Endothelial cell of umbilical vein (primary cell): ENCODE measurements at regions not wholly inside any gene's neighbourhood (a gene's known extent, or its start where the extent isn't known, plus 50 kb on each side); places are given as distances from the start of the nearest gene placed in this dataset.

Experiments used
- TF ChIP-seq, protein P1 (sequence below), 2 donors: IDR thresholded peaks; 1 replicate in 1 of 2; 2 replicates in 1 of 2; pipeline ENCODE4 v1.5.1; 2011; ENCODE audit warnings: low read length in 2 of 2, mild to moderate bottlenecking in 2 of 2, moderate library complexity in 2 of 2, control low read depth in 1 of 2, inconsistent platforms in 1 of 2, low read depth in 1 of 2; ENCODE audit not compliant: insufficient read depth in 1 of 2; ENCODE audit errors: extremely low read depth in 1 of 2
- TF ChIP-seq, protein P2 (sequence below): IDR thresholded peaks from 2 replicates; pipeline ENCODE4 v1.6.1; 2011; ENCODE audit not compliant: insufficient read depth, insufficient read length

DNA sequence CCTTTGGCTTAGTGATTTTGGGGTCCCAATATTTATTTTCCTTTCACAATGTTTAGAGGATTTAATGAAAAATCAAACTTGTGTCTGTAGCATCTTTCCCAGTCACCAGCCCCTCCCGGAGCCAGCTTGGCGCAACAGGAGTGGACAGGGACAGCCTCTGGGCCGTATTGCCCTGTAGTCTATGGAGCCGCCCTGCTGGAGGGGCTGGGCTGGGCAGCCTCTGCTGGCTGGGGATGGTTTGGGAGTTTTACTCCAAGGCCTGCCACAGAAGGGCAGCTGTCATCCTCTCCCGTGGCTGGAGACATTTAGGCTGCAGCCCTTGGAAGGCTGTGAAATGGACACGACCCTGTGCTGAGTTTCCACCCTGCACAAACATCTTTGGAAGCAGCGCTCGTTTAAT is 89.4 kb upstream of the RGMA start:
- TF ChIP-seq, protein P1, sequence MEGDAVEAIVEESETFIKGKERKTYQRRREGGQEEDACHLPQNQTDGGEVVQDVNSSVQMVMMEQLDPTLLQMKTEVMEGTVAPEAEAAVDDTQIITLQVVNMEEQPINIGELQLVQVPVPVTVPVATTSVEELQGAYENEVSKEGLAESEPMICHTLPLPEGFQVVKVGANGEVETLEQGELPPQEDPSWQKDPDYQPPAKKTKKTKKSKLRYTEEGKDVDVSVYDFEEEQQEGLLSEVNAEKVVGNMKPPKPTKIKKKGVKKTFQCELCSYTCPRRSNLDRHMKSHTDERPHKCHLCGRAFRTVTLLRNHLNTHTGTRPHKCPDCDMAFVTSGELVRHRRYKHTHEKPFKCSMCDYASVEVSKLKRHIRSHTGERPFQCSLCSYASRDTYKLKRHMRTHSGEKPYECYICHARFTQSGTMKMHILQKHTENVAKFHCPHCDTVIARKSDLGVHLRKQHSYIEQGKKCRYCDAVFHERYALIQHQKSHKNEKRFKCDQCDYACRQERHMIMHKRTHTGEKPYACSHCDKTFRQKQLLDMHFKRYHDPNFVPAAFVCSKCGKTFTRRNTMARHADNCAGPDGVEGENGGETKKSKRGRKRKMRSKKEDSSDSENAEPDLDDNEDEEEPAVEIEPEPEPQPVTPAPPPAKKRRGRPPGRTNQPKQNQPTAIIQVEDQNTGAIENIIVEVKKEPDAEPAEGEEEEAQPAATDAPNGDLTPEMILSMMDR (IDR thresholded peaks at IDR 0.05; ENCODE audit: extremely low read depth in 1 of 2, insufficient read depth in 1 of 2, low read depth in 1 of 2, low read length in 2 of 2) = no peak
- TF ChIP-seq, protein P2, sequence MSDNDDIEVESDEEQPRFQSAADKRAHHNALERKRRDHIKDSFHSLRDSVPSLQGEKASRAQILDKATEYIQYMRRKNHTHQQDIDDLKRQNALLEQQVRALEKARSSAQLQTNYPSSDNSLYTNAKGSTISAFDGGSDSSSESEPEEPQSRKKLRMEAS = no peak
